ENCODE measurements at regions not wholly inside any gene's neighbourhood (a gene's known extent, or its start where the extent isn't known, plus 50 kb on each side); places are given as distances from the start of the nearest gene placed in this dataset.

DNA sequence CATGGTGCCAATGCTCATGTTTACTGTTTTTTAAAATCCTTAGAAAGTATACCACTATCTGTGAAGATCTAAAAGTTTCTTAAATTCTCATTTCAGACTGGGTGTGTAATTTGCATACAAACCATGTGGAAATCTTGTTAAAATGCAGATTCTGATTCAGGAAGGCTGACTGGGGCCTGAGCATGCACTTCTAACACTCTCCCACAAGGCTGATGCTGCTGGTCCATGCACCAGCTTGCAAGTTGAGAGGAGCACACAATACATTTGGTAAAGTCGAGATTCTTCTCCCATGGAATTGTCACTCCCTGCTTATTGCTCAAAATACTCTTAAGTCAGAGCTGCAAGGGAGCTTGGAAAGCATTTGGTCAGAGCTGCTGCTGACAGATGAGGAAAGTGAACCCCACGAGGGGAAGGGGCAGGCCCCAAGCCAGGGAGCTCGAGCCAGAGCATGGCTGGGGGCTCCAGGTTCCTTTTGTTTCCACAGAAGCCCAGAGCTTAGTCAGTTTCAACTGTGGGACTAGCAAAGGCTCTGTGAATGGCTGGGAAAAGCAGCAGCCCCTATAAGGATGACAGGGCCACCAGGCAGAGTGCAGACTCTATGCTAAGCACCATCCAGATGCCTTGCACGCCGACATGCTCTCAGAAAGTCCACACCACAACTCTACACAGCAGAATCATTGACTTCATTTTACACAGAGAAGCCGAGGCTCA is 93.5 kb upstream of the HAND1 start:
- DNase-seq (ENCODE audit: low spot score), result no peak
- in situ Hi-C loops (cut with MboI; ENCODE audit: low pct_unique_long_range_greater_than_20kb, low sequenced_read_pairs, unreplicated experiment), result no loop called here
- no peak for TF ChIP-seq CTCF (IDR thresholded peaks at IDR 0.05; ENCODE audit: extremely low read depth, insufficient read depth, missing control alignments)

GRCh38 chr5:154570572-154571324 is 92.7 kb upstream of the HAND1 start:
- no peak for TF ChIP-seq CTCF (IDR thresholded peaks at IDR 0.05; ENCODE audit: extremely low read depth, insufficient read depth, missing control alignments)
- no peak for DNase-seq (ENCODE audit: low spot score)

DNA sequence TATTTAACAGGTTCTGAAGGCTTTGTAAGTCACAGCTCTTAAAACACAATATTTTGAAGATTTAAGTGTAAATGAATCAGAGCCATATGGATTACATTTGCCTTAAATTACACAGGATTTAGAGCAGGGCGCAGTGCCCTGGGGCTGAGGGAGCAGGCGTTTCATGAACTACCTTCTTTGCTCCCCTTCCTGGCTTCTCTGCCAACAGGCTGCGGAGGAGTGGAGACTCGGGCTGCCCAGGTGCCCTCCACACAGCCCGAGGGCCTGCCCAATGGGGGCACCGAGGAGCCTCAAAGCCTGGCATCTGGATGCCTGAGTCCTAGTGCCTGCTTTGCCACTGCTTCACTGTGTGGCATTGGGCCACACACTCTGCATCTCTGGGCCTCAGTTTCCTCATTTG is 90.6 kb upstream of the HAND1 start:
- DNase-seq (ENCODE audit: low spot score), result no peak
- no peak for TF ChIP-seq CTCF (IDR thresholded peaks at IDR 0.05; ENCODE audit: extremely low read depth, insufficient read depth, missing control alignments)
- in situ Hi-C loops (cut with MboI; ENCODE audit: low pct_unique_long_range_greater_than_20kb, low sequenced_read_pairs, unreplicated experiment), result no loop called here

More at GRCh38 chr5:154570572-154571324, 92.7 kb upstream of the HAND1 start:
- in situ Hi-C loops (cut with MboI; ENCODE audit: low pct_unique_long_range_greater_than_20kb, low sequenced_read_pairs, unreplicated experiment), result no loop called here

GRCh38 chr5:154567155-154567554 is 89.1 kb upstream of the HAND1 start:
- in situ Hi-C loops (cut with MboI; ENCODE audit: low pct_unique_long_range_greater_than_20kb, low sequenced_read_pairs, unreplicated experiment), result no loop called here
- no peak for DNase-seq (ENCODE audit: low spot score)
- no peak for TF ChIP-seq CTCF (IDR thresholded peaks at IDR 0.05; ENCODE audit: extremely low read depth, insufficient read depth, missing control alignments)

DNA sequence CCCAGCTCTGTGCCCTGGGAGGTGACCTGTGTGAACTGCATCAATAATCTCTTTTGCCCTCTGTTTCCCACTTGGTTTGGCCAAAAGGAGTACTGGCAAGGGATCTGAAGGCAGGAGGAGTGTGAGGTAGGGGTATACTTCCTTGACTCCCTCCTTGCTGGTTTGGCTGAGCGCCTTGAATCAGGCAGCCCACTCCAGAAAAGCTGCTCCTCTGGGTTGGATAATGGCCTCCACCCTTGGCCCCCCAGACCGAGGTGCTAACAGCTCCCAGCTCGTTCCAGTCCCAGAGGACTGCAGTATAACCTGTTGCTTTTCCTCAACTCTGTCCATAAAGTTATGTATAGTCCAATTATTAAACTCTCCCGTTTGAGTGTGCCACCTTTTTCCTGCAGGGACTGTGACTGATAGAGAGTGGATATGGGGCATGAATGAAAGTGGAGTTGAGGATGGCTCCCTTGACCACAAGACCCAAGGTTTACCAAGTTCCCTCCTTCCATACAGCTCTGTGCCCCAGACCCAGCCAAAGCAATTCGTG is 88.2 kb upstream of the HAND1 start:
- DNase-seq (ENCODE audit: low spot score), result no peak
- in situ Hi-C loops (cut with MboI; ENCODE audit: low pct_unique_long_range_greater_than_20kb, low sequenced_read_pairs, unreplicated experiment), result no loop called here
- no peak for TF ChIP-seq CTCF (IDR thresholded peaks at IDR 0.05; ENCODE audit: extremely low read depth, insufficient read depth, missing control alignments)

- in situ Hi-C loops (cut with MboI; ENCODE audit: low pct_unique_long_range_greater_than_20kb, low sequenced_read_pairs, unreplicated experiment), result no loop called here
- TF ChIP-seq CTCF (IDR thresholded peaks at IDR 0.05; ENCODE audit: extremely low read depth, insufficient read depth, missing control alignments), result no peak
- DNase-seq (ENCODE audit: low spot score), result no peak
These were observed 87.1 kb upstream of the HAND1 start for GRCh38 chr5:154565123-154565522.

Data from GM13977 (cell line).